ENCODE measurements at regions not wholly inside any gene's neighbourhood (a gene's known extent, or its start where the extent isn't known, plus 50 kb on each side); places are given as distances from the start of the nearest gene placed in this dataset.

DNA sequence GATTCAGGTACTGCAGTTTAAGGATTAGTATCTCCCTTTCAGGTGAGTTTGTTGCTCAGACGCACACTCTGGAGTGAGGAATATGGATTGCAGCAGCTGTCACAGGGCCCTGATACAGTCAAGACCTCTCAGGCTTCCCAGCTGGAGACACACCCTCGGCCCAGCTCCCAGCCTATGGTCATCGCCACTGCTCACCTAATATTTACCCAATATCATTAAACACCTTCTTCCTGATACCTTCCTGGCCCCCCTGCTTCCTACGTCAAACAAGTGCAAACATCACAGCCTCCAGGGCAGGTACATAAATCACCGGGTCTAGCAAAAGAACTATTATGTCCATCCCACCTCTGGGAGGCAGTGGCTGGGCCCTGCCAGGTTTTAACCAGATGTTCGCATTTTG is 213.3 kb downstream of the MN1 start:
- Histone ChIP-seq H3K23me2 (ENCODE audit: insufficient read length, low read depth, low read length, poor library complexity, severe bottlenecking) (no peaks in the 10 kb centered on the region), H2BK5ac (ENCODE audit: insufficient read length, low read length) (no peak overlapping the region), H3K27me3 (ENCODE audit: insufficient read depth, low read length) (no peaks in the 10 kb centered on the region), H2AFZ (ENCODE audit: low read length) (no peak overlapping the region), H3K14ac (ENCODE audit: insufficient read depth, low read length) (no peak overlapping the region), H3K9ac (ENCODE audit: extremely low read depth, insufficient read length, low read length) (no peak overlapping the region), H4K91ac (ENCODE audit: insufficient read length, low read depth, low read length) (no peak overlapping the region), H3K18ac (ENCODE audit: insufficient read length, low read depth, low read length) (no peak overlapping the region), H3K4me1 (ENCODE audit: insufficient read depth, low read length) (no peaks in the 10 kb centered on the region), H3K27ac (ENCODE audit: insufficient read length, low read depth, low read length) (no peak overlapping the region), H4K20me1 (ENCODE audit: control insufficient read depth, insufficient read depth, insufficient read length) (no peaks in the 10 kb centered on the region), H3K4me2 (ENCODE audit: insufficient read depth, insufficient read length, low read length) (no peak overlapping the region), H3K79me2 (ENCODE audit: insufficient read depth, low read length) (no peaks in the 10 kb centered on the region), H3K79me1 (ENCODE audit: insufficient read depth, low read depth, low read length, poor library complexity, severe bottlenecking) (no peaks in the 10 kb centered on the region), H3T11ph (ENCODE audit: low read length) (no peak overlapping the region), H4K8ac (replicated peaks; ENCODE audit: insufficient read length, low read depth, low read length) (no peak overlapping the region), H2BK12ac (ENCODE audit: insufficient read length, low read depth, low read length) (no peak overlapping the region), H2AK5ac (ENCODE audit: insufficient read length, low read length) (no peak overlapping the region), H3K4ac (ENCODE audit: low read depth, low read length) (no peak overlapping the region), H2BK15ac (ENCODE audit: low read depth, low read length) (no peak overlapping the region), H2BK120ac (ENCODE audit: low read depth, low read length, poor library complexity, severe bottlenecking) (no peak overlapping the region), H3K9me3 (ENCODE audit: control insufficient read depth, low read depth, low read length) (no peaks in the 10 kb centered on the region), H2BK20ac (ENCODE audit: low read depth, low read length, poor library complexity, severe bottlenecking) (no peak overlapping the region), H3K23ac (ENCODE audit: insufficient read length, low read depth, low read length) (no peak overlapping the region), H3K56ac (ENCODE audit: insufficient read length, low read depth, low read length) (no peak overlapping the region), H4K5ac (ENCODE audit: insufficient read length, low read depth, low read length) (no peak overlapping the region)
- DNase-seq: no peak
- WGBS (ENCODE audit: extremely low coverage, insufficient read length, low lambda C conversion rate): no CpG with 5 or more reads among the region's 6 CpGs
- peaks cover 24% of the 10 kb centered on the region for H3K27me3 Mint-ChIP-seq (ENCODE audit: low read depth)
- H3K9me3 Mint-ChIP-seq: no peaks in the 10 kb centered on the region
- H3K27ac Mint-ChIP-seq: no peak overlapping the region
- no peak overlapping the region for H3K4me3 Mint-ChIP-seq
- peaks cover 10% of the 10 kb centered on the region in 2 experiments; a peak in 3 of 4 replicates for H3K4me1 Mint-ChIP-seq
- no peaks in the 10 kb centered on the region for H3K36me3 Mint-ChIP-seq (ENCODE audit: insufficient read depth in 1 of 3, low read depth in 3 of 3)
- no peak for TF ChIP-seq CTCF (conservative IDR thresholded peaks at IDR 0.05)
